NCI-H526 (cell line): ENCODE measurements at regions not wholly inside any gene's neighbourhood (a gene's known extent, or its start where the extent isn't known, plus 50 kb on each side); places are given as distances from the start of the nearest gene placed in this dataset.

Experiments used
- DNase-seq, 2 experiments: peaks; one replicate each; lab custom pipeline; 2025; lab: John Stamatoyannopoulos, UW

DNA sequence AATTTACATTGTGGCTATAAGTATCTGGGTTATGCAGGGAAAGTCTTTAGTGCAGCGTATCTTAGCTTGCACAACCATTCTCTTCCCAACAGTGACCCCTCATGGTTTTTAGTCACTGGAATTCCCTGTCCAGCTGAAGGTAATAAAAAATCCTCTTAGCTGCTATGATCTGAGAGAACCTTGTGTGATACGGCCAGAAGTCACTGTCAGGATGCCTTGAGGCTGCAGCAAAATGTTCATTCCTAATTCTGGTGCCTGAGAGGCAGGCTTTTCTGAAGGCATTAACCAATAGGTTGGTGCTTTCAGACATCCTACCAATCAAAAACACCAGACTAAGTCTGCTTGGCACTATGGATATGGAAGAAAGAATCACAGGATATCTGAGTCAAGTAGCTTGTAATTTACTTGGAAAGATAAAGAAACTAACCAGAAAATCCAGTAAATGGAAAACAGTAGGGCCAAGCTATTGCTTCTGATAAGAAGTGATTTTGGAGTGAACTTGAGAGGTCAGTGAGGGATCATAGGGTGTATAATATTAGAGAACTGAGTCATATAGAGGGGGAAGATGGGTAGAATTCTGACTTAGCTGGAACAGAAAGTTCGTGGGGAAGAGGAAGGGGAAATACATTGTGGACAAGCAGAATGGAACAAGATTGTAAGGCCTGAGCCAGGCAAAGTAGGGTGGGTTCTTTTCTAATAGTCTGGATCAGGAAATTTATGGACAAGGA lies 89.0 kb upstream of the SLC14A2 start:
- DNase-seq = no peak

DNA sequence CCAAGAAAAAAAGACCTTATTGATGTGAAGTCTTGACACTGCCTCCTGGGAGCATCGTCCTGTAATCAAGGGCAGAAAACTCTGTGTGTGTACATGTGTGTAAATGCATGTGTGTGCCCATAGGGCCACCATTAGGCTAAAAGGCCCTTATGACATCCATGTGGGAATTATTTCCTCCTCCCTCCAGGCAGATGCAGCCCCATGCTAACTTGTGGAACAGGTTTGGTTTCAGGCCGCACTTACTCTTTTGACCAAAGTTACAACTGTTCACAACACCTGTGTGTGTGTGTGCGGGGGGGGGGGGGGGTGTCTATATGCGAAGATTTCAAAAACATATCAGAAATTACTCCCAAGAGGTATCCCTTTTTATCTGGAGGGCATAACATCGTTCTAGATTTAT lies 87.4 kb upstream of the SLC14A2 start:
- no peak for DNase-seq

DNA sequence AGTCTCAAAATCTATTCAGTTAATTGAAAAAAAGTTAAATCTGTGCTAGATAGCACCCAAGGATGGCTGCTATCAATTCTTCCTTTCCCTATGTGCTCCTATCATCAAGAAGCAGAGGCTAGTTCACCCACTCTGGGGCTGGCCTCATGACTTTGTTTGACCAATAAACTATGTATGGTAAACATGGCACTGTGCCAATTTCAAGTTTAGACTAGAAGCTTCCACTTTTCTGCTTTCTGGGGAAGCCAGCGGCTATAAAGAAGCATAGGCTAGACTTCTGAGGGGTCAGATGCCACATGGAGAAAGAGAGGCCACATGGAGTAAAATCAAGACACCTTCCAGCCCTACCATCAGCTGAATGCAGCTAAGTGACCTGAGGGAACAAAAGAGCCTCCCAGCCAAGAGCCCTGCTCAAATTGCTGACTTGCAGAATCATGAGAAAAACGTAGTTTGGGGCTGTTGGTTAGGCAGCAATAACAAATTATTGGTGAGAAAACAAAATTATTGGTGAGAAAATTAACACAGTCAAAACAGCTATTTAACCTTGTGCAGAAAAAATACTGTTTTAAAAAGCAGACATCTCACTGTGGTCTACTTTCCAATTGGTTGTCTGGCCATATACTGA lies 86.5 kb upstream of the SLC14A2 start:
- DNase-seq = no peak

DNA sequence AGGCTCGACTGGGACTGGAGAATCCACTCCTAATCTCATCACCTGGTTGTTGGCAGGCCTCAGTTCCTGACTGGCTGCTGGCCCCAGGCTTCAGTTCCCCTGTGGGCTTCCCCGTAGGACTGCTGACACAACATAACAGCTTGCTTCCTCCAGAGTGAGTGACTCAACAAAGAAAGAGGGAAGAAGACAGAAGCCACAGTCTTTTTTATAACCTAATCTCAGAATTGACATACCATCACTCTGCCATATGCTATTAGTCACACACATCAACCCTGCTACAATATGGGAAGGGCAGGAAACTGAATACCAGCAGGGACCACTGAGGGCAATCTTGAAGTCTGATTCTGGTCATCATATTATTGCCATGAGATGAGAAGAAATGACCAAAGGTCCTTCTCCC lies 76.8 kb upstream of the SLC14A2 start:
- DNase-seq = no peak

DNA sequence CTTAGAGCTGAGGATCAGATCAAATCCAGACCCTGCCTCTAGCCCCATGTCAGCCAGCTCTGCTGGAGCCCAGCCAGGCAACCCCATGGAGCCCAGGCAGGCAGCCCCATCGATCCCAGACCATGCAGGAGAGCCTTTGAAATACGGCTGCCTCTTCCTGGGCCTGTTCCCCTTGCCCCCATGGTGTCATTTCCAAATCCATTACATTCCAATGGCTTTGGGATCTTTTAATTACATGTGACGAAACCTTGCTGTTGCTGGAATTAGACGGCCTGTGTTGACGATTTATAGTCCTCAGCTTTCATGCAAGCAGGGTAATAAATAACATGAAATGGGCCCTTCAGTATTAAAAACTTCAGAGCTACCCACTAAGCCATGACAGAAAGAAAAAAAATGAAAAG lies 75.8 kb upstream of the SLC14A2 start:
- DNase-seq = no peak

DNA sequence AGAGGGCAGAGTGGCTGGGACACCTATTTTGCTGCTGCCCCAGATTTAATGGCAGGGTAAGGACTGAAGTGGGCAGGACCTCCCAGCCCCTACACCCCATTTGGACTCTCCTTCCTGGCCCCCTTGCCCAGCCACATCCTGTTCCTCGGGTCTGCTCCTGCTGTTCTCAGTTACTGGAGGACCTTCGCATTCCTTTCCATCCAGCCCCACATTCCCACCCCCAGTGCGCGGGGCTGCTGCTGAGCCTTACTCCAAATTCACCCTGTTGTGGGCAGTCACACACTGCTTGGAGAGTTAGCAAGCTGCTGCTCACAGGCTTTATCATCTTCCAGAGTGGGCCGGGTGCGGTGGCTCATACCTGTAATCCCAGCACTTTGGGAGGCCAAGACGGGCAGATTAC lies 75.2 kb upstream of the SLC14A2 start:
- DNase-seq = no peak

DNA sequence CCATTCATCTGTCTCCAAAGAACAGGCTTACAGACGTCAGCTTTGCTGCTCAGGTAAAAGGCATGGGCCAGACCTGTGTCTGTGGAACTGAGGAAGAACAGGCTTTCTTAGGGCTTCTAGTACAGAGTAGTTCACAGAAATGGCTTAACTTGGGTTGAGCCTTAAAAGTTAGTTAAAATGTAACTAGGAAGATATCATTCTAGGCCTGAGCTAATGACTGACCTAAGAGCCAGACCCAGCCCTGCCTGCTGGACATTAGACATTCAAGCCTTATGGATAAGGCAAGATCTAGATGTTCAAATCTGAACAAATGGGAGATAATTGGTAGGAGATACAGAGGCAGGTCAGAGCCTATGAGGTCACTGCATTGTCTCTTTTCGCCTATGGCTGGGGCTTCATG lies 73.9 kb upstream of the SLC14A2 start:
- no peak for DNase-seq

DNA sequence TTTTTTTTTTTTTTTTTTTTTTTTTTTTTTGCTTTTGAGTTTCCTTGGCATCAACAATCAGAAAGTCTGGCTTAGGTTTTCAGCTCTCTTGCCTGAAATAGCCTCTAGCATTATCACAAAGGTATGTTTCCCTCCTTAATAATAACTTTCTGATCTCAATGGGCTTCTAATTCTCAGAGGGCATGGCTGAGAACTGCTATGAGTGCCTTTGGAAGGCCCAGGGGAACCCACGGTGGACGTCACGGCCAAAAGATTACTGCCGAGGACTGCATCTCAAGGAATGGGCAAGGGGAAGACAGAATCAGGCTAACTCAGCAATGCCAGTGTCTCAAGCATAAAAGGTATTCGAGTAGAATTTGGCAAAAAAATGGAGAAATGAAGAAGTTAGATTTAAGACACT lies 73.2 kb upstream of the SLC14A2 start:
- DNase-seq = no peak

DNA sequence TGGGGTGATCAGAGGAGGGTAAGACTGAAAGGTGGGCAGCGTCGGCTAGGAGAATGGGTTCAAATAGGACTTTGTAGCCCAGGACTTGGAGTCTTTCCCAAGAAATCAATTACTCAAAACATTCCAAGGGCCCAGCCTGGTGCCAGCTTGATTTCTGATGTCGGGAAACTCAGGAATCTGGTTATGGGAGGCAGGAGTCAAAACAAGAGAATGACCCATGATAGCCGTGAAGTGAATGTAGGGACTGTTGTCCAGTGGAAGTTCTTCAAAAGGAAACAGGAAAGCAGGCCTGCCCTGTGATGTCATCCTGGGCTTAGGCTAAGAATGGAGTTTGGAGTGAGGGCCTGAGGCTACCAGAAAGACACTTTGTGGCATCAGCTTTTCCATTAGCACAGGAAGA lies 67.4 kb upstream of the SLC14A2 start:
- no peak for DNase-seq

DNA sequence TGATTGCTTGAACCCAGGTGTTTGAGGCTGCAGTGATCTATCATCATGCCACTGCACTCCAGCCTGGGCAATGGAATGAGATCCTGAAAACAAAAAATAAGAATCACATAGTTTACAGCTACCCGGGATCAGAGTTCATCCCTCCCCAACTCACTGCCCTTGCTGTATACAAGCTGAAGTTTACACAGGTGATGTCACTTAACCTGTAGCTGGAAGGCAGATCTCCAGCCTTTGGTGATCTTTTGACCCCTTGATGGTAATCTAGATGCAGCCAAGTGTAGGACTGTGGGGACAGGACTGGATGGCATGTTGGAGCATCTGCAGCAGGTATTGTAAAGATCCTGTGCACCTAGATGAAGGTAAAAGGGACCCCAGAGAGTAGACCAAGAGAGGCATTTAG lies 66.7 kb upstream of the SLC14A2 start:
- no peak for DNase-seq

DNA sequence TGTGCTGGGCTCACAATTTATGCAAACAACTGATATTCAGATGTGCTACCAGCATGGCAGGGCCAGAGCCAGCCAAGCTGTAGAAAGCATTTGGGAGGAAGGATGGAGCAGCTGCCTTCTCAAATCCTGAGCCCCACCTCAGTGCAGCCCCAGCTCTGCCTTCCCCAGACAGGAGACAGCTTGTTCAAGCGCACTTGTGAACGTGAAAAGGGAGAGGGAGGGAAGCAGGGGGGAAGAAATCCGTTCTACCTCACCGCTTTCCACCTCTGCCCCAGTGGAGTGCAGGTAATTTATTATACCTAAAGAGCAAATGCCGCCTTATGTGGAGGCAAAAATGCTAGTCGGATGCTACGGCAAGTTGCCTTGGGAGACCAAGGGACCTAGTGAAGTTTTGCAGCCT lies 66.0 kb upstream of the SLC14A2 start:
- no peak for DNase-seq

DNA sequence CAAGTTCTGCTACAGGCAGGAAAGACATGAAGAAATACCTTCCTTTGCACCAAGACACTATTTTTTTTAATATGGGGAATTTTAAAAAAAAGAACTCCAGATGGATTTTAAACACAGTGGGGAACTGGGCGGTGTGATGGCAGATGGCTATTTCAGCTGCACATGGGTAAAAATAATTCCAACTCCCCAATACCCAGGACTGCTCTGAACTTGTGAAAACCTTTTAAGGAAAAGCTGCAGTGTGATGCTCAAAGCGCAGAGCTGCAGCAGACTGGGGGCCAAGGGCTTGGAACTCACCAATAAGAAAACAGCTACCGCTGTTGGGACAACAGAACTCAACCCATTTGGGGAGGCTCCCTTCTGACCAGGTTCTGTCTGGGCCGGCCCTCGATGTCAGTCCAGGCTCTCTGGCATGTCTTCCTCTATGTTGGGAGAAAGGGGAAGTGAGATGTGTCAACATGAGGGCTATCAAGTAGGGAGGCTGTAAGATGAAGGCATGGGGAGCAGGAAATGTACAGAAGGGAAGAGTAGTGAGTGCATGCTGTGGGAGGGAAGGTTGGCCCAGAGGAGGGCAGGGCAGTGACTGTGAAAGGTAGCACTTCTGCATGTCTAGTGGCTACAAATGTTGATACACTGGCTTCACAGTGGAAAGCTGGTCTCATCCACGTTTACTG lies 64.0 kb upstream of the SLC14A2 start:
- no peak for DNase-seq

DNA sequence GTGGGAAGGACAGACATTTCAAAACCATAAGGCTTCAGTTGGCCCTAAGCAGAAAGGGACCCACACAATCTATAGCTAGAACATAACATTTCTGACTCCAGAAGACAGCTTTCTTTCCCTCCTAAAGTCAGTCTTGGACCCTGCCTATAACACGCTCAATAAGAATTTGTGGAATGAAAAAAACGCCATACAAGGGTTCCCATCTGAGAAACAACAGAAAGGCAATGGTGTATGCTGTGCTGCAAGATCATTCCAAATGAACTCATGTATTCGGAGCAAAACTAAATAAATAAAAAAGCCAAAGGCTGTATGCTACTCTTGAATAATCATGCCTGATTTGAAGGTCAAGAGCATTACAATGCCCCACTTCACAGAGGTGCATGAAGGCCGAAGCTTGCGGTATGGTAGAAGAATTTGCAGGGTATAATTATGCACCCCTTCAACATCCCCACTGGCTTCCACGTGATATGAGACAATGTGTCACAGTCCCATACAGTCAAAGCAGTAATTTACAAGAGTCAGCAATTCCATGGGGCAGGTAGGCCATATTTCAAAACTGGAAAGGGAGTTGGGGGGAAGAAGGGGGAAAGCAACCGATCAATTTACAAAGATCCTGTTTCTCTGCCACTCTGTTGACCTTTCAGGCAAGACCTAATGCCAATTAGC lies 61.4 kb upstream of the SLC14A2 start:
- no peak for DNase-seq

DNA sequence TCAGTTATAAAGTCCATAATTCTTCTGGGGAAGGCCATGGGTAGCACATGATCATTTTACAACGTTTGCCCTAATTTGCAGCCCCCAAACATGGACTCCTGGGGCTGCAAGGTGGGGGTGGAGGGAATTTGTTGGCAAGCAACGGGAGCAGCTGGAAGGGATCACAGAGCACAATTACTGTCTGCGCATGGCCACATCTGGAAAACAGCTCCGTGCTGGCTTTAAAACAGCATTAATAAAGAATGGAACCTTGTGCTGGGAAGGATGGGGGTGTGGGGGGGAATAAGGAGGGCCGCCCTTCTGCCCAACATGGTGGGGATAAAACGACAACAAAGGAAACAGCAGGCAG lies 60.9 kb upstream of the SLC14A2 start:
- DNase-seq = no peak

DNA sequence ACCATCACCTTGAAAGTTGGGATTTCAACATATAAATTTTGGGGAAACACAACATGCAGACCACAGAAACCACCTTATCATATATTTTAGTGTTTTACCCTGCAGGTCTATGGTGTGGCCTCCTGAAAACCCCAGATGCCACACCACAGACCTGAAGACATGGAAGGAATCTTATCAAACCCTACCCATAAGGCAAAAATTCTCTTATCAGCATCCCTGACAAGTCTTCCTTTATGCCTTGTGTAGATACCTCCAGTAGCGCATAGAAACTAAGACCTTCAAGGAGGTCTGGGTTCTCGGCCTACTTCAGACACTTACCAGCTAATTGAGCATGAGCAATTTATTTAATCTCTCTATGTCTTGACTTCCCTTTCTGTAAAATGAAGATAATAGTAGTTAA lies 59.1 kb upstream of the SLC14A2 start:
- DNase-seq = no peak

DNA sequence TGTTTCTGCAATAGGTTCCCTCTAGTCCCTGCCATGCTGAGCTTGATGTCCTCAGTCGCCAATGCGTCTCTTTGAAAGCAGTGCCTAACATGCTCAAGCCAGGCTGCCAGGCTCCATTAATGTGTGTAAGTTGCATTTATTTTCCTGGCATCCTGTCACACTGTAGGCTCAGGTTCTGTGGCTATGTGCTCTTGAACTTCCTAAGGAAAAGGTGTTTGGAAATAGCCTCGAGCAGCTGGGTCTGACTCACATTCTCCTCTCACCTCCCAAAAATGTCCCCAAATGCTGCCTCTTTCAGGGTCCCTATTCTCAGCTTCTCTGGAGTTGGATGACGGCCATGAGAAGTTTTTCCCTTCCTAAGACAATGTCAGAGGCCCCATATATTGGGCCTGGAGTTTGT lies 58.0 kb upstream of the SLC14A2 start:
- DNase-seq = no peak

DNA sequence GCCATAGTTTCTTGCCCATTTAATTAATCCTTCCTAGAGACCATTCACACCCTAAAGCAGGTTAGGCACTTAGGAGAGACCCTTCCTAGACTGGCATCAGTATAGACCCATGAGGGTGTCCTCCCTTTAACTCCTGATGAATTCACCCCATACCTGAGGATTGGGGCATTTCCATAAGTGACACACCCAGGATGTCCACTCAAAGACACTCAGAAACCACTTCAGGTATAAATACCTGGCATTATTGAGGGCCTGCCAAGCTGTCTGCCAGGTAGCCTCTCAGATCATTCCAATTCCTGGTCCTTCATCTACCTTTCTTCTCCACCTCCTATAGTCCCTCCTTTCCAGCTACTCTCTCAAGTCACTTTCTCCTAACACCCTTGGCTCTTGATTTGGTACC lies 57.5 kb upstream of the SLC14A2 start:
- no peak for DNase-seq

DNA sequence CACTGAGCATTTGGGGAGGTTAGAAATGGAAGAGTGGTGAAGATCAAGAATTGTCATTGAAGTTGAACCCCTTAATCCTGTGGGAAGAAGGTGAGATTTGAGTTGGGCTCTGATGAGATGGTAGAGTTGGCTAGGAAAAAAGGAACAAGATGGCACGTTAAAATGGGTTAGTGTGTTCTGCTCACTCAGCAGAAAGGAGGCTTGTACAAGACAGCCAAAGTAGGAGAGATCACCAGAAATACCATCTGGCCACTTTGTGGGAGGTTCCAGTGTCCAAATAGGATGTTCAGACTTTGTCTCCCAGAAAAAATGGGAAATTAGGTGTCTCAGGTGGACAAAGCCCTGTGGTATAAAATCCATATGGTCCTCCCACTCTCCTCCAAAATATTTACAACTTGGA lies 56.0 kb upstream of the SLC14A2 start:
- DNase-seq = no peak

DNA sequence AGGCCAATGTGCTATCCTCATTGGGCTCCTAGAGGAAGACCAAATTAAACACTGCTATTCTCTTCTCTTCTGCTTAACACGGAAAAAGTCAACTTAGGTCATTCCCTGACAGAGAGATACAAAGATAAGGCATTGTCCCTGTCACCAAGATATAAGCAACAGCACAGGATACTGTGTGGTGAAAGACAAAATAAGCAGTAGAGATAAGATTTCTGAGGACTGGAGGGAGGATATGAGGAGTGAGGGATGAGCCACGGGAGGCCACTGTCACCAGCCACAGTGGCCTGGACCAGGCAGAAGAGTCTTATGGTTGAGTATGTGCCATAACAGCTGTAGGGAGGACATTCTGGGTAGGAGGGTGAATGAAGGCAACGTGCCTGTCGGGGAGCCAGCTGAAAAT lies 54.4 kb upstream of the SLC14A2 start:
- DNase-seq = no peak

DNA sequence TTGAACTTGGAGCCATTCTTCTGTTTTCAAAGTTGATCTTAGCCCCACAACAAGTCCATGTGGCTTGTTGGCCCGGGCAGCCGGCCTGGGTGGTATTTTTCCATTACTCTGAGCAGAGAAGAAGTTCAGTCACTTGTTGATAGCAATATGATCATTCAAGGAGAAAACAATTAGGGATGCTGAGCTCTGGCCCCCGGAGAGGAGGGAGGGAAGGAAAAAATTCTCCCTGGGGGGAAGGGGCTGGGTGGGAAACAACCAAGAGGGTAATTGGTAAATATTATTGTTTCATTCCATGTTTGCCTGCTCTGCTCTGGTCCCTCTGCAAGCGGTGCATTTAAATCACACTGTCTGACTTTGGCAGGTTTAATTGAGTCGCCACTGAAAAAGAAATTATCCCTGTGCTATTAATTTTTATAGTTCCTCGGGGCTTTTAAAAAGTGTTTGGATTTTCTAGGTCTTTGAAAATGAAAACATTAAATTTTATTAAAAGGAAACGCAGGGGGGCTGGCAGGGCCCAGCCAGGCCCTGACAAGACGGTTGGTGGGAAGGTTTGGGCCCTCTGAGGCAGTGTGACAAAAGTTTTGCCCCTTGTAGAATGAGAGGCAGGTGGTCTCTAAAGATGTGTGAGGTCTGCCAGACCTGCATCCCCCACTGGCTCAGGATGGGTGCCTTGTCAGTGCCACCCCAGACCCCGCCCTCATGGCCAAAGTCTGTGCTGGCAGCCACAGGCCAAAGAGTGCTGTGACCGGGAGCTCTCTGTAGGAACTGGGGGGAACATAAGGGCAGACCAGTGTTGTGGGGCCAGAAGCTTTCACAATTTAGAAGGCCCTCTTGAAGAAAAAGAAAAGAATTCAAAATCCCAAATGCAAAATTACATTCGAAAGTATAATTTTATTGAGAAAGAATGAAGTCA lies 52.5 kb upstream of the SLC14A2 start:
- DNase-seq = no peak

DNA sequence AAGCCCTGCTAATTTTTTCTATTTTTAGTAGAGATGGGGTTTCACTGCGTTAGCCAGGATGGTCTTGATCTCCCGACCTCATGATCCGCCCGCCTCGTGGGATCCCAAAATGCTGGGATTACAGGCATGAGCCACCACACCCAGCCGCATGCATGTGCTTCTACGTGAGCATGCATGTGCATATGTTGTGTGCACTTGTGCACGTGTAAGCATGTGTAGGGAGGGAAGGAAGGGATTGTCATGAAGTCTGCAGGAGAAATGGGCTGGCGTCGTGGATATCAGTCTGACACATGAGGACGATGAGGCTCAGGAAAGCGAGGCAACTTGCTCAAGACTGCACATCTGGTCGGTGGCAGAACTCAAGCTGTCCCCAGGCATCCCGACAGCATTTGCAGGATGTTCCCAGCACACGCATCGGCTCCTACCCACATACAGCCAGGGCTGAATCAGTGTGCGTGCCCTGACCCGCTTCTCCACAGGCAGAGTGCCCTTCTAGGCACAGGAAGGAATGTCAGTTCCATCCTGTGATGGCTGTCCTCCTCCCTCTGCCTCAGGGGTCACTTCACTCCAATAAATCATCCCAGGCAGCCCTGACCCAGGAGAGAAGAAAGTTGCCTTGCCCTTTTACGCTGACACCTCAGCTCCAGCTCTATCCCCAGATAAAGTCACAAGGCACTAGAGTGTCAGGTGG lies 49.9 kb upstream of the SLC14A2 start:
- DNase-seq = no peak
